BJ (cell line): ENCODE measurements at regions not wholly inside any gene's neighbourhood (a gene's known extent, or its start where the extent isn't known, plus 50 kb on each side); places are given as distances from the start of the nearest gene placed in this dataset.

Experiments used
- CTCF ChIA-PET: fragments of 350-600 bp; formaldehyde crosslinking; extraction: SDS; loops from one replicate; lab custom pipeline; 2021; ENCODE audit warnings: antibody characterized with exemption, inconsistent platforms; lab: Yijun Ruan, JAX
- POLR2A ChIA-PET: fragments of 300-600 bp; sonication (Branson Sonifier 250); formaldehyde crosslinking; extraction: SDS; loops from one replicate; lab custom pipeline; 2021; ENCODE audit warnings: antibody characterized with exemption; lab: Charles Lee
- DNase-seq: peaks from one replicate; pipeline ENCODE4 v3.0.0-alpha.2; 2011; ENCODE audit warnings: low read depth
- H3K27me3 ChIP-seq: 2 replicates; pipeline ENCODE4 v1.6.0; 2011; ENCODE audit warnings: low read length; ENCODE audit not compliant: control insufficient read depth, insufficient read depth
- H3K36me3 ChIP-seq: 2 replicates; pipeline ENCODE4 v1.5.1; 2011; ENCODE audit warnings: low read length; ENCODE audit not compliant: control insufficient read depth, insufficient read depth
- H3K4me3 ChIP-seq: 2 replicates; pipeline ENCODE4 v1.5.1; 2011; ENCODE audit warnings: low read depth, mild to moderate bottlenecking, control low read depth, low read length
- TF ChIP-seq, protein P1 (sequence below): IDR thresholded peaks from 2 replicates; pipeline ENCODE4 v1.5.1; 2011; ENCODE audit warnings: low read depth, mild to moderate bottlenecking, control low read depth, inconsistent platforms, low read length, moderate library complexity; ENCODE audit not compliant: insufficient read depth

DNA sequence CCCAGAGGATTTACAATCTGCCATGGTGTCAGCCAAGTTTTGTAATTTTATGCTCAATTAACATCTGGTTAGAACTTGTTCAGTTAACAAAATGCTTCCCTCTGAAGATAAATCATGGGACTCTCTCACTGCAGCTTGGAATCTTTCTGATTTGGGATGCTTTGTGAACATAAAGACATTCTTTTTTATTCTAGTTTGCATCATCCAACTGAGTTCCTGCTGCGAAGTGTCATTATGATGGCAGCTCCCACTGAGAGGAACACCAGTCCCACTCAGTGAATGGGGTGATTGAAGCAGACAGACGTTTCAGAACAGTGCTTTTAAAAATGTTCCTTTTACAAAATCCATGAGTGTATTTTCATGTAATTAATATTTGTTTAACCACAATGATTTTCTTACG is 863.8 kb downstream of the TLE4 start:
- ChIA-PET CTCF (no interaction called here), POLR2A (no interaction called here)
- H3K36me3 ChIP-seq, result no peaks in the 10 kb centered on the region
- H3K4me3 ChIP-seq, result no peak overlapping the region
- TF ChIP-seq, protein P1, sequence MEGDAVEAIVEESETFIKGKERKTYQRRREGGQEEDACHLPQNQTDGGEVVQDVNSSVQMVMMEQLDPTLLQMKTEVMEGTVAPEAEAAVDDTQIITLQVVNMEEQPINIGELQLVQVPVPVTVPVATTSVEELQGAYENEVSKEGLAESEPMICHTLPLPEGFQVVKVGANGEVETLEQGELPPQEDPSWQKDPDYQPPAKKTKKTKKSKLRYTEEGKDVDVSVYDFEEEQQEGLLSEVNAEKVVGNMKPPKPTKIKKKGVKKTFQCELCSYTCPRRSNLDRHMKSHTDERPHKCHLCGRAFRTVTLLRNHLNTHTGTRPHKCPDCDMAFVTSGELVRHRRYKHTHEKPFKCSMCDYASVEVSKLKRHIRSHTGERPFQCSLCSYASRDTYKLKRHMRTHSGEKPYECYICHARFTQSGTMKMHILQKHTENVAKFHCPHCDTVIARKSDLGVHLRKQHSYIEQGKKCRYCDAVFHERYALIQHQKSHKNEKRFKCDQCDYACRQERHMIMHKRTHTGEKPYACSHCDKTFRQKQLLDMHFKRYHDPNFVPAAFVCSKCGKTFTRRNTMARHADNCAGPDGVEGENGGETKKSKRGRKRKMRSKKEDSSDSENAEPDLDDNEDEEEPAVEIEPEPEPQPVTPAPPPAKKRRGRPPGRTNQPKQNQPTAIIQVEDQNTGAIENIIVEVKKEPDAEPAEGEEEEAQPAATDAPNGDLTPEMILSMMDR, result no peak
- DNase-seq, result no peak
- H3K27me3 ChIP-seq, result no peaks in the 10 kb centered on the region

DNA sequence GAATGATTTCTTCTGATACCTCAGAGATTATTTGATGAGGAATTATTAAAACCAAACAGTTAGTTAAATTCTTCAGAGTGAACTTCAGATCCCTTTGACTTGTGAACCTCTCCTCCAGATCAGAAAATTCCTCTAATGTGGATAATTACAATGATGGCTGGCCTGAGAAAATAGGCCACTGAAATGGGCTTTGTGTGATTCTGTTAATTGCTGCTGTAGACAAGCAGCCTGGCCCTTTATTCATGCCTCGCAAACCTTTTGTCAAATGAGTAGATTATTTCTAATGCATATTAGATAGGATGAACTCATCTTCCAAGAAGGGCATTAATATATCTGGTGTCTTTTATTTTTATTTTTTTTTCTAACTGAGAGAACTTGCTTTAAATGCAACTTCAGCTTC is 855.2 kb downstream of the TLE4 start:
- ChIA-PET CTCF (interaction anchor here (0.6 kb wide), 1 partner anchor 1069 kb away, joined by 4 read pairs; no protein-coding TSS in a partner anchor), POLR2A (no interaction called here)
- no peaks in the 10 kb centered on the region for H3K36me3 ChIP-seq
- no peak overlapping the region for H3K4me3 ChIP-seq
- TF ChIP-seq, protein P1, result no peak
- no peaks in the 10 kb centered on the region for H3K27me3 ChIP-seq
- no peak for DNase-seq

DNA sequence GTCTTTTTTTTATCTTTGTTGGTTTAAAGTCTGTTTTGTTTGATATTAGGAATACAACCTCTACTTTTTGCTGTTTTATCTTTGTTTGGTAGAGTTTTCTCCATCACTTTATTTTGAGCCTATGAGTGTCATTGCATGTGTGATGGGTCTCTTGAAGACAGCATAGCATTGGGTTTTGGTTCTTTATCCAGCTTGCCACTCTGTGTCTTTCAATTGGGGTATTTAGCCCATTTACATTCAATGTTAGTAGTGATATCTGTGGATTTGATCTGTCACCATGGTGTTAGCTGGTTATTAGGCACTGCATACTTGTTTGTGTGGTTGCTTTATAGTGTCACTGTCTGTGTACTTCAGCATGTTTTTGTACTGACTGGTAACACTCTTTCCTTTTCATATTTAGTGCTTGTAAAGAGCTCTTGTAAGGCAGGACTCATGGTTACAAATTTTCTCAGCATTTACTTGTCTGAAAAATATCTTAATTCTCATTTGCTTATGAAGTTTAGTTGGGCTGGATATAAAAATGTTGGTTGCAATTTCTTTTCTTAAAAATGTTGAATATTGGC is 845.5 kb downstream of the TLE4 start:
- POLR2A ChIA-PET, result no interaction called here
- DNase-seq, result no peak
- CTCF ChIA-PET, result no interaction called here
- Histone ChIP-seq H3K4me3 (no peak overlapping the region), H3K36me3 (no peaks in the 10 kb centered on the region), H3K27me3 (no peaks in the 10 kb centered on the region)
- TF ChIP-seq, protein P1, result no peak

DNA sequence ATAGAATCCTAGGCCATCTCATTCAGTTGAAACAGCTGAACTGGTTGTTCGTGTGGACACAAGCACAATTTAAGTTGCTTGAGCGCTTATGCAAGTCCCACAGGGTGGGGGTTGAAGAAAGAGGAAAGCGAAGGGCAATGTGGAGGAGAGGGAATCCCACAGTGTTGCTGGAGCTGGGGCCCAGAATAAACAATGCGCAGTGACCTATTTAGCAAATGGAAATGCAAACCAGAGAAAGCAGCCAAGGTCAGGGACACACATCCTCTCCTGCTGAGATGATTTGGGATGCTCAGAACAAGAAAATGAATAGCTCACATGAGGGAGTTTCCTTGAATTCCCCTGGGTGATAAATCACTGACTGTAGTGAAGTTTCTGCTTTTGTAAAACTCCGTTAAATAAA is 838.3 kb downstream of the TLE4 start:
- Histone ChIP-seq H3K4me3 (no peak overlapping the region), H3K36me3 (no peaks in the 10 kb centered on the region), H3K27me3 (no peaks in the 10 kb centered on the region)
- POLR2A ChIA-PET, result no interaction called here
- no peak for DNase-seq
- CTCF ChIA-PET, result no interaction called here
- TF ChIP-seq, protein P1, result no peak

DNA sequence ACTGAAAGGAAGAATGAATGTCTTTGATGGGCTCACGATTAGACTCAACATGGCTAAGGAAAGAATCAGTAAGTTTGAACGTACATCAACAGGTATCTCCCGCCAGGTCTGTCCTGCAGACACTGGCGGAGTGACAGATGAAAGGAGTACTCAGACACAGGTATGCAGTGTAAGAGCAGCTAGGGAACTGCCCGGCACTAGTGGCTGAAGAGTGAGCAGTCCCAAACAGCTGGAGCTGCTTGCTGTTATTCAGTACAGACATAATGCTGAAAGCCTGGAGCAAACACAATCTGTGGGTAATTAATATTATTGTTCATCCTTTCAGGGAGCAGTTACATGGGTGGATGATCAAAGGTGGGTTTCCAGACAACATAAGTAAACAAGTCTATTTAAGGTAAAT is 835.5 kb downstream of the TLE4 start:
- no peaks in the 10 kb centered on the region for H3K36me3 ChIP-seq
- ChIA-PET POLR2A (no interaction called here), CTCF (interaction anchor here (1.1 kb wide), 1 partner anchor 22 kb away, joined by 3 read pairs; no protein-coding TSS in a partner anchor)
- no peak overlapping the region for H3K4me3 ChIP-seq
- H3K27me3 ChIP-seq, result no peaks in the 10 kb centered on the region
- TF ChIP-seq, protein P1, result no peak
- DNase-seq, result no peak
